ENCODE measurements at regions not wholly inside any gene's neighbourhood (a gene's known extent, or its start where the extent isn't known, plus 50 kb on each side); places are given as distances from the start of the nearest gene placed in this dataset.

DNA sequence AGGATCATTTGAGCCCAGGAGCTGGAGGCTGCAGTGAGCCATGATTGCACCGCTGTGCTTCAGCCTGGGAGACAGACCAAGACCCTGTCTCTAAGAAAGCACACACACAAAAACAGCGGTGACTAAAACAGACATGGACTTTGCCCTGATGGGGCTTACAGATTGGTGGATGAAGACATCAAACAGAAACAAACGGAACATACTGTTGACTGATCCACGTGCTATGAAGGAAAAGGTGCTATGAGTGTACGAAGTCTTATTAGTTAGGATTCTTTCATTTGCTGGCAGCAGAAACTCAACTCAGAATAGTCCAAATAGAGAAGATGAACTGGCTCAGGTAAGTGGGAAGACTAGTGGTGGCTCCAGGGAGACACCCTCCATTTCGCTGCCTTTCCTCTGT is 309.8 kb upstream of the N4BP1 start:
- no peak for DNase-seq

DNA sequence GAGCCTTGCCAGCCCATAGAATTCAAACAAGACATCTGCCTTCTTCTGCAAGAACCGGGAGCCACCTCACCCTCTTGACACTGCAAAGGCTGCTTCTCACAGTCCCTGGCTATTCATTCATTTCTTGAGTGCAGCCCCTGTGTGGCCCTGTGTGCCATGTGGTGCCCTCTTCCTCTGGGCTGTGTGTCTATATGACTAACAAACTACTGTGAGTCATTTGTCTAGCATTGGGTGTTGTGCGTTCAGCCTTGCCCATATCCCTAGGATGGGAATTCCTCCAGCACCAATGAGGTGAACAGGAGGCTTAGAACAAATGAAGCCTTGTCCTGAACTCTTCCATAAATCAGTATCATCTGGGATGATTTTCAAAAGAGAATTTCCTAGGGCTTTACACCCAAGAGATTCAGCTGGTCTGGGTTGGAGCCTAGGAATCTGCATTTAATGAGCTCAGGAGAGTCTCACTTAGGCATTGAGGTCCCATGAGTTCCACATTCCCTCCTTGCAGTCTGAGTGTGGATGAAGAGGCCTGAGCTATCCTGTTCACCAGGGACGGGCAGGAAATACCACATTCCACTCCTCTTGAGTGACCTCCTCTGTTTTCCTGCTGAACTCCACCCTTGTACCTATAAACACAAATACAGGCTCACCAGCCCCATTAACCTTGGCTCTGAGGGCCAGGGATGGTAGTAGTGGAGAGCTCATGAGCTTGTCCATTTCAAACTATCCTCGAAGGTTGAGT is 308.7 kb upstream of the N4BP1 start:
- no peak for DNase-seq

DNA sequence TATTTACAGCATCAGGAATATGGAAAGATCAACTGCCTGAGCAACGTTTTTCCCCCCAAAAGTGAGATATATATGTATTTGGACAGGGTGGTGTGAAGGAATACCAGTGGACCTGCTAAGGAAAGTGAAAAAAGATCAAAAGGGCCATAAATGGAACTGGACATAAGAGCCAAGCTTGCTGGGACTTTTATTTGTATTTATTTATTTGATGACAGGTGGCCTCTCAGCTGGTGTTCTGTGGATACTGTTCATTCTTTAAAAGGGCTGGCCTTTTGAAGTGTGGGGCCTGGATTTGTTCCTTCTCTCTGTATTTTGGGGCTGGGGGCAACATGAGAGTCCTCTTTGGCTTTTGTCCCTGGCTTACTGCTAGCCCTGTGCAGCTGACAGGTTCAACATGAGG is 306.6 kb upstream of the N4BP1 start:
- no peak for DNase-seq

DNA sequence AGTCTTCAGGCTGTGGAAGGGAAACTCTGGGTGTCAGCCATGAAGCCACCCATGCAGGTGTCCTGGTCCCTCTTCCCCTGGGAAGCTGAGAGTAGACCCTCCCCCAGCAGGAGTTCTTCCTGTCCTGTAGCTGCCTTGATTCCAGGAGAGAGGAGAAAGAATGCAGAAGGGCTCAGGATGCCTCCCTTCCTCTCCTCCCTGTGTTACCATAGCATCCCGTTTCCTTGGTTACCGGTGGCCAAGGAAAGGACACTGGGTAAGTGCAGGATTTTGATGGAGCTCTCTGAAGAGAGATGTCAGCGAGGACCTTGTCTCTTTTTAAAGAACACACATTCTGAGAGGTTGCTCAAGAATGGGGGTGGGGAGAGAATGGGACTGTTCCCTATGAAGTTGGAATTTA is 304.1 kb upstream of the N4BP1 start:
- DNase-seq = no peak

DNA sequence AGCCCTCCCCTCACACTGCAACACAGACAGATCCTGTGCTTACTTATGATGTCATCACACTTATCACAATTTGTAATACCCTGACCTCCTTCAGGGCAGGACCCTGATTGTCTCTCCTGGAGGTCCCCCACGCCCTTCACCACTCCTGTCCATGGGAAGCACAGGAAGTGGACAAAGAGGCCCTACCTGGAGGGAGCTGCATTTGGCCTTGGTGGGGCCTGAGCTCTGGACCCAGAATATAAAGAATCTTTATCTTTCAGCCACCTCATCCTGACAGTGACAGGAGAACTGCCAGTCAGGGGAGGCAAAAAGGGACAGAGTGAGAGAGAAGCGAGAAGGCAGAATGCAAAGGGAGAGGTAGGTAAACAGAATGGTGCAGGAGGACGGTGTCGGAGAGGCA is 303.4 kb upstream of the N4BP1 start:
- no peak for DNase-seq

DNA sequence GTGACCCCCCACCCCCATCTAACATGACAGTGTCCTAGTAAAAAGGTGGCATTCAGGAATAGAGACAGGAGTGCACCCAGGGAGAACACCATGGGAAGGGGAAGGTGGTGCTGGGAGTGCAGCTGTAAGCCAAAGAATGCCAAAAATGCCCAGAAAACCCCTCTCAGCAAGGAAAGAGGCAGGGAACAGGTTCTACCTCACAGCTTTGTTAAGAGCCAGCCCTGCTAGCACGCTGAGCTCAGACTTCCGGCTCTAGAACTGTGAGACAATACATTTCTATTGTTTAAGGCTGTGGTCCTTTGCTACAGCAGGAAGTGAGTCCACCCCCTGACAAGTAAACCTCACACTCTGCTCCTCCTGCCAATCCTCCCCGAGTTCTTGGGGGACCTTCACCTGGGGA is 302.4 kb upstream of the N4BP1 start:
- no peak for DNase-seq

DNA sequence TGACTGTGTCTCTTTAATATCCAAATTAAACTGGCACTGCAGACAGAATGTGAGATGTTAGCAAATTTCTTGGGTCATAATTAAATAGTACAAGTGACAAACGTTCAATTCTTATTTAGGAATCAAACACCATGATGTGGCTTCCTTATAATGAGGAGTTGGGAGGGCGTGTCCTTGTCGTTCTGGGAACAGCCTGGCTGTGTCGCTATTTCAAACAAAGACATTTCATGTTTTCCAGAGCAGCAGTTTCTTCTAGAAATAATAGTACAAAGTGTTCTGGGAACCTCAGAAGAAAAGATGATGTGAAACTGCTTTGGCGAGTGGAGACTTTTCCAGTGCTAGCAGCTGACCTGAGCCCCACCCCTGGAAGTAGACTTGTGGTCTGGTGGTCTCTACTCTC is 301.7 kb upstream of the N4BP1 start:
- no peak for DNase-seq

DNA sequence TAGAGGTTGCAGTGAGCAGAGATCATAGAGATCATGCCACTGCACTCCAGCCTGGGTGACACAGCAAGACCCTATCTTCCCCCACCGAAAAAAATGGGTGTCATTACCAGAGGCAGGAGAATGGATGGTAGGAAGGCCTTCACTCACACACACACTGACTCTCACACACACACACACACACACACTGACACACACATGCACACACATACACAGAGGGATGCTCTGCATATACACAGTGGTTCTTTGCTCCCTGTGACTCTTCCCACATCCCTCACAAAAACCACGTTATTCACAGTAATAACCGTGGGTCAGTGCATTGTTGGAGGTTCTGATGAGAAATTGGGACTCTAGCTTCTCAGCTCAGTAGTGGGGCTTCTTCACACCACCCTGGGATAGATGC is 300.2 kb upstream of the N4BP1 start:
- no peak for DNase-seq

DNA sequence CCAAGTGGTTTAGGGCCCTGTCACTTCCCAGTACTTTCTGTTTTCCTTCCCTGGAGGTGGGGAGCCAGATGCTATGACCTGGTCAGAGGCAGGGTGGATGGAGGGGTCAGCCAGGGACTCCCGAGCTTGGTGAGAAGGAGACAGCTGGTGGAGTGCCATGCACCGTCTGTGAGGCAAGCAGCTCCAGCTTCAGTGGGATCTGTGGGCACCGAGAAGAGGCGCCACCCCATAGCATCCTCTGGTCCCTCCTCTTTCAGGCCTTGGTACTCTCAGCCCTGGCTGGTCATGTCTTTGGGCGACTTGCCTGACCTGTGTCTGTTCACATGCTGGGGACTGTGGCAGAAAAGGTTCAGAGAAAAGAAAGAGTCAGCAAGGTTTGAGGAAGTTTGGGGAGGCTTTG is 299.3 kb upstream of the N4BP1 start:
- DNase-seq = no peak

DNA sequence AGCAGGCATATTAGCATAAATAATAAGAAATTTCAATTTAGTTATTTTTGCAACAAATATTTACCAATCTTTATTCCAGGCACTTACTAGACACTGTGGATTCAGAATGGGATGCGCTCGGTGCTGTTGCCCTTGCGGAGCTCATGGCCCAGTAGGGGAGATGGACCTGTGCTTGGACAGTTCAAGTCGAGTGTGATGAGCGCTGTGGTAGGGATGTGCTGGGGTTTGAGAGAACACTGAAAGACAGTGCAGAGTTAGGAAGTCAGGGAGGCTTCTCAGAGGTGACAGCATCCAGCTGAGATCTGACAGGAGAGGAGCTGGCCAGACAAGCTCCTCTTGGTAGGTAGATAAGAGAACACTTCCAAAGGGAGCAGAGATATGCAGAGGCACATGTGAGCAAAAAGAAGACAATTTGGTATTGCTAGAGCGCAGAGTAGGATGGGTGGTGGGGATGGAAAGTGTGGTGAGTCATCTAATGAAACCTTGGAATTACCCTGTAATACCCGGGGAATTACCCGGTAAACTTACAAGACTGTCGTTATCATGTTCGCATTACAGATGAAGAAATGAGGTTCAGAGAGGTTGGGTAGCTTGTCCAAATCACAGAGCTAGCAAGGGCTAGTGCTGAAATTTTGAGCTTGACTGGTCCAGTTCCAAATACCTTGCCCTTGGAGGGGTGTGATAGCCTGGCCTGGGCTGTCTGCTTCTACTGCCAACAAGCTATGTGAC is 298.1 kb upstream of the N4BP1 start:
- DNase-seq = no peak

DNA sequence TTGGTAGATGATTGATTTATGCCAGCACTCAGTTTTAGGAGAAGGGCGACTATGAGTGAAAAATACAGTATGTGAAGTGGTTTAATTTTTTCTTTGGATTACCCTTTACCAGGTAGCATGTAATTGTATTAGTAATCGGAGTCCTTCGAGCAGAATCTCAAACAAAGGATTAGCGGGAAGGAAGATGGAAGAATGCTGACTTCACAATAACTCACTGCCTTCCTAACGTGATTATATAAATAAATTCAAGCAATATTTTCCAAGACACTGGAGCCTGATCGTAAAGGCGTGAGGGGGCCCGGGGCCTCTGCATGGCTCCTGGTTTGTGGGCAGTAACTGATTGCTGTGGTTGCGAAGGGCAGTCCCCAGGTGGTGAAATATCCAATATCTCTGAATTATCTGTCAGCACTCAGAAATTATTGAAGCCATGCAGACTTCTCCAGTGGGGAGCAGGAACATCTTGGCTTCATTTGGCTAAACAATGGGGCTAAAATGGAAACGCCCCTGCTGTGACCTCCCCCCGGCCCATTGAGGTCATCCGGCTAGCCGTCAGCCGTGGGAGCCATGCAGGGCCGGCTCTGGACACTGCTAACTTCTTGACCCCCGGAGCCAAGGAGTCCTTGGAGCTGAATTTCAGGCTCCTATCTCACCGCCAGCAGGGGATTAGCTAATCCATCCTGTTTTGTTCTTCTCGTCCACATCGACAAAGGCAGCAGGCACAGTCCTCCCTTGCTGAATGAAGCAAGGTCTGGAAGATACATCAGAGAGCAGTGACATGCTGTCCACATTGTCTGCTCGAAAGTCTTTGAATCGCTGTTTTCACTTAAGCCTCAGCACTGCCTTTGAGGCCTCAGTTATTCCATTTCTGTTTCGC is 295.9 kb upstream of the N4BP1 start:
- DNase-seq = no peak

DNA sequence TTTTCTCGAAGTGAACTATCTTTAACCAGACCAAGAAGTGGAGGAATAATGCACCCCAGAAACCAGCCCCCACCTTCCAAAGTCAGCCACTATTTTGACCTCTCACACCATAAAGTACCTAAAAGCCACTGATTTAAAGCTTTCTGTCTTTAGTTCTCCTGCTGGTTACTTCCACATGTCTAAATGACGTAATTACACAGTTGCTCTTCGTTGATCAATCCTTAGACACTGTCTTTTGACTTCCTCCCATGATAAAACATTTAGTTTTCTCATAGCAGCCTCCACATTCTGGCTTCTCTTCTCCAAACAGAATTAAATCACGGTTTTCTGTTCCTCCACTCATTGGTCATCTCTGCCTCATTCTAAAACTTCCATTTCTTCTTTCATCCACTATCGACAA is 294.4 kb upstream of the N4BP1 start:
- DNase-seq = no peak

DNA sequence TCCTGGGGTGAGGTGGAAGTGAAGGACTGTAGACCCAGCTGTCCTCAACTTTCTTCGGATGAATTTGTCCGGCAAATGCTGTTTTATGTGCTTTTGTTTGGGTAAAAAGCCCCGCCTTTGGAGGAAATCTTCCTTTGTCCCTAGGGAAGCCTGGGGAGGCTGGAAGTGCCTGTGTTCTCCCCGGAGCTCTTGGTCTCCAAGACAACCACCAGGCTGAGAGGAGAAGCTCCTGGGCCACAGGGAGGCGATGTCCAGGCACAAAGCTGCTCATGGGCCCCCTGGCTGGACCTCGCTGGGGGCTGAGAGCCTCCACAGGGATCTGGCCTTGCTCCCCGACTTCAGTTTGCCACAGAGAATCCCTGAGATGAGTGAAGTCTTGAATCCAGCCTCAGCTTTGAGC is 293.1 kb upstream of the N4BP1 start:
- no peak for DNase-seq

DNA sequence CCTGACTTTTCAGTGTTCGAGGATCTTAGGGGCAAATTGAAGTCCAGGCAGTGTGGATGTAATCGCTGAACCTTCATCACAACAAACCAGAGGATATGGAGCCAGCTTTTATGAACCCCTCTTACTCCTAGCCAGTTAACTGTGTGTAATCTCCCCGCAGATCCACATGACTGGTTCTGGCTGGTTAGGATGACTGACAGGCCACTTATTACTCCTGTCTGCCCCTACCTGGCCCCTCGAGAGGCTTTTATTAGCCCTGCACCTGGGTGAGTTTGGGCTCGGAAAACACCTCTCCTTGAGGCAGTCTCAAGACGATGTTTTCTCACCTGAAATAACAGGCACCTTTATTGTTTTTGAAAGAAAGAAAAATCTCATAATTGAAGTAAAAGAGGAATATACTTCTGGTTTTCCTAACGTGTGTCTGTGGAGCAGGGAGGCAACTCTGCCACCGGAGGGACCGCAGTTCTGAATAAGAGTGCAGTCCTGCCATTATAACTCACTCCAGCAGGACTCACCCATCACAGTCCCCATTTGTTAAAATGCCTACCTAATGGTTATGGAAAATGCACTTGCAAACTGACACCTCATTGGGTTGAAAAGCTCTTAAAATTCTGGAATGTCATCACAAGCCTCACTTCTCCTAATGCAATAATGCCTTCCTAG is 291.9 kb upstream of the N4BP1 start:
- peak; percentile 61 for DNase-seq

DNA sequence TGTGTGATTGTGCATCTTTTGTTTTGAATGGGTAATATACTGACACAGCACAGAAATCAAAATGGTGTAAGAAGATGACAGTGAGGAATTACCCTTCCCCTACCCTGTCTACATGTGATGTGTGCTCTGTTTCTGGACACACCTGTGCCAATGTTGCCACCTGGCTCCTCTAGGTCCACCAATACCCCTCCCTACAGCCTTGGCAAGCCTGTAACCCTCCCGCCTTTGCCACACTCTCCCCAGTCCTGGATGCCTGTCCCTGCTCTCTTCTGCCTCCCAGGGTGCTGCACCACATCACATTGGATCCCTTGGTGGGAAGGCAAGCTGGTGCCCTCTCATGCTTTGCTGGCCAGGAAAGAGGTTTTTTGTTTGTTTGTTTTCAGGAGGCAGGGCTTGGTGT is 289.5 kb upstream of the N4BP1 start:
- DNase-seq = no peak

DNA sequence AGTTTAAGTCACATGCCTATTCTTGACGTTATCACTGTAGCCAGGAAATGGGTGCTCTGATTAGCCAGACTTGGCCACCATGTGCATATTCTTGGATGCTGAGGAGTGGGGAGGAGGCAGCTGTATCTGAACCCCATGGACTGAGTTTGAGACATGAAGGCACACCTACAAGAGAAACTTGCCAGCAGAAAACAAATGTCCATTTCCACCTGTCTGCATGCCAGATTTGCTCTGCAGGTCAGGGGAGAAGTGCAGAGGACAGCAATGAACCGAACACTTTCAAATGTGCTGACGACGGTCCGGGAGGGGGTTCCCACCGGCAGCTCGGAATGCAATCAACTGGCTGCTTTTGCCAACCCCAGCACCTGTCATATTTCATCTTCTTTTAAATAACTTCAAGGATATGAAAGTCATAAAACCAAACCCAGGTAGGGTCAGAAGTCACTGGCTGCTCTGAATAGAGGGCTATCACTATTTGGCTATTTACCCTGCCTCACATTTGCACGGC is 287.8 kb upstream of the N4BP1 start:
- no peak for DNase-seq

DNA sequence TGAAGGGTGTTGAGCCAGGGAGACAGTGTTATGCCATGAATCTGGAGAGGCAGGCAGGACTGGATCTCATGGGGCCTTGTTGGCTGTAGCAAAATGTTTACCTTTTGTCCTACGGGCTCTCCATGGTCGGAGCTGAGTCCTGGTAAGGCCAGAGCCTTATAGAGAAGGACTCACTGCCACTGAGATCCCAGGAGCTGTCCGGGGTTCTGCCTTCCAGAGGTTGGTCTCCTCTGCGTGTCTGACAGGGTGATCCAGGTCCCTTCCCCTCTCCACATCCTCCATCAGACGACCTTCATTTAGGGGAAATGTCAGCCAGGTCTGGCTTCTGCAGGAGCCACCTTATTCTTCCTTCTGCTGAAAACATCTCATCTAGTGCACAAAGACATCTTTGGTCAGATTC is 285.2 kb upstream of the N4BP1 start:
- DNase-seq = no peak

DNA sequence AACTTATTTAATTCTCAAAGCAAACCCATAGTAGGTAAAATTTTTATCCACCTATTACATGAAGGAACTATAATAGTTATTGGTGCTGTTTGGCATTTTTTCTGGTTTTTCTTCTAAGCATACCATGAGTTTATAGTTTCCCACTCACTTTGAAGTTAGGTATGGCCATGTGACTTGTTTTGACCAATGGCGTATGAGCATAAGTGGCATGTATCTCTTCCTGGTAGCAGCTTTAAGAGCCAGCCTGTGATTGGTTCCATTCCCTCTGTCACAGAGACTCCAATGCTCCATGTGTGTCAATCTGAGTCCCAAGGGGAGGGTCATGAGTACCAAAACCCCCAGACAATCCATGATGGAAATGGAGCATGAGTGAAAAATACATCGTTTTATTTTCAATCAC is 282.9 kb upstream of the N4BP1 start:
- no peak for DNase-seq

DNA sequence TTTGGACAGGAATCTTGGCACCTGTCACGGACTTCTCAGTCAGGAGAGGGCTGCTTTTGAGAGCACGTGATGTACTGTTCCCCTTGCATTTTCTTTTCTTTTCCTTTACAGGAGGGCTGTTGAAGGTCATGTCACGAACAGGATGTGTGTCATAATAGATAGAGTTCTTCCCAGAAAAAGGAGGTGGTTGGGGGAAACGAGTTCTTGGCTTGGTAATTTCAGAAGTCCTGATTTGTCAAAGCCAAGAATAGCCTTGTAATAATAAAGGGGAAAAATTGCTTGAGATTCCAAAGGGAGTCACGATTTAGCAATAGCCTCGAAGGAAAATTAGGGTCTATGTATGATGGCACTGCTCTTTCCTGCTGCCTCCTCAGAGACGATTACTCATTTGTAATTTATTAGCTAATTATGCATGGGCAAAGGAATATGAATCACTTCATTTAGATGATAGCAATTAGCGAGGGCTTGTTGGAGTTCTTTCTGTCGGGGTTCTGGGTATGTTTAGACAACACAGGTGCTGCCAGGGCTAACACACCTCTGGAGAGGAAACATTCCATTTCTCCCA is 277.7 kb upstream of the N4BP1 start:
- DNase-seq = no peak

DNA sequence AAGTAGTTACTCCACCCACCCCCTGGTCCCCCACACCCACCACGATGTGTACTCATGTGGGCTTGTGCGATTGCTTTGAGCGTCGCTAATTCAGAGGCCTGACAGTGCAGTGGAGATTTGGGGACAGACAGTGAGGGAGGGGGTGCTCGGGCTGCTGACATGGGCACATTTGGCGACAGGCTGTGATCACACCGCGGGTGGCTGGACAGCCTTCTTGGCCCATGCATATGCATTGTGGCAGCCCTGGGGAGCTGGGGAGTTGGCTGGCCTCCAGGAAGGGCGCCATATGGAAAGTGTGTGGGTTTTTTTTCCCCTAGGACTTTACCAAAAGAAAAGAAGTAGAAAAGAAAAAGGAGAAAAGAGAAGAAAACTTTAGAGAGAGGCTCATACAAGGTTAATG is 275.5 kb upstream of the N4BP1 start:
- no peak for DNase-seq

DNA sequence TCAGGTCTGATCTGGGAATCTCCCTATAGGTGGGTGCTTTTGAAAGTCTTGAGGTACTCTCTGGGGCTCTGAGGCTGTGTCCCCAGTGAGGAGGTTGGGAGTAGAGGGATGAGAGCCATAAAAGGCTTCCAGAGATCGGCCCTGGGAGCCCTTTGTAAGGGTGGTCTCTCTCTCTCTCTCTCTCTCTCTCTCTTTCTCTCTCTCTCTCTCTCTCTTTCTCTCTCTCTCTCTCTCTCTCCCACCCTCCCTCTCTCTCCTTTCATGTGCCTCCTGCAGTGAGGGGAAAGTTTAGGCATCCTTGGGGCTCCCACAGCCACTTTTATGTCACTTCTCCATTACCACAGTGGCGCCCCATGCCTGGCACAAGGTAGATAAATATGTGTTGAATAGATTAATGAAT is 271.3 kb upstream of the N4BP1 start:
- no peak for DNase-seq

DNA sequence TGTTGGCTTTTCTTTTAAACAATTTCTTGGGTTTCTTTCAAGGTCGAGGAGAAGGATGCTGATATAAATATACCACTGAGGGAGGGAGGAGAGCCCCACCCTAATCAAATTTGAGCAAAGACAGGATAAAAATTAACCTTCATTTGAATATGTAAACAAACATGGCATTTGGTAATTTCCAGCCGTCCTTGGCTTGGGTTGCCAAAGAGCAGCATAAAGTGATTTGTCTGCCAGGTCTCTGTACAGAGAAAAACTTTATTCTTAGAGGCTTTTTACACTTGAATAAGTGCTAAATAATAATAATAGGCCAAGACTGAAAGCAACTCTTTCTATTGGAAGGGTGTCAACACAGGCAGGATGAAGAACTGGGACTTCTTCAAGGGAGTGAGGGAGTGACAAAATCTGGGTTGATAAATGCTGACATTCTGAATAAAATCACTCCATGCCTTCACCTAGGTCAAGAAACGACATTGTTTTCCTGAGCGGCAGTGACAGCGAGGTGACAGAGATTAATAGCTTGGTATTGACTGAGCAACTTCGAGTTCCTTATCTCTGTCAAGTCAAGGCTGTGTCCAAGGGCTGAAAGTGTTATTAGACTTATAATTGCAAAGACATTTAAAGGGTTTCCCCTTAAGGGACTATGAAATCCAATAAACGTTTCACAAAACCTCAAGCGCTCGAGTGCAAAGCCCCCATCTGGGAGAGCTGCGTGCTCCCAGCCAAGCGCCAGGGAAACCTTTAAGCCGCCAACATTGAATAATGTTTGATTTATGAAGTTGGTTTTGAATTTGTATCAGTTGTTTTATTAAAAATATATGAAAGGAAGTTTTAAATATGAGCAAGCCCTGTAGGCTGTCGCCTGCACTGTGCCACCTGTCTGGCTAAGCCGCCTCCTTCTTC is 269.5 kb upstream of the N4BP1 start:
- no peak for DNase-seq

Measured in NCI-H1105 (cell line).